GM12873 (cell line): ENCODE measurements at regions not wholly inside any gene's neighbourhood (a gene's known extent, or its start where the extent isn't known, plus 50 kb on each side); places are given as distances from the start of the nearest gene placed in this dataset.

Source experiments
- TF ChIP-seq, protein P1 (sequence below): IDR thresholded peaks from 2 replicates; pipeline ENCODE4 v1.5.1; 2012; ENCODE audit warnings: low read depth, mild to moderate bottlenecking, moderate library complexity, low read length, control low read depth; ENCODE audit not compliant: insufficient read depth; ENCODE audit errors: missing control alignments

DNA sequence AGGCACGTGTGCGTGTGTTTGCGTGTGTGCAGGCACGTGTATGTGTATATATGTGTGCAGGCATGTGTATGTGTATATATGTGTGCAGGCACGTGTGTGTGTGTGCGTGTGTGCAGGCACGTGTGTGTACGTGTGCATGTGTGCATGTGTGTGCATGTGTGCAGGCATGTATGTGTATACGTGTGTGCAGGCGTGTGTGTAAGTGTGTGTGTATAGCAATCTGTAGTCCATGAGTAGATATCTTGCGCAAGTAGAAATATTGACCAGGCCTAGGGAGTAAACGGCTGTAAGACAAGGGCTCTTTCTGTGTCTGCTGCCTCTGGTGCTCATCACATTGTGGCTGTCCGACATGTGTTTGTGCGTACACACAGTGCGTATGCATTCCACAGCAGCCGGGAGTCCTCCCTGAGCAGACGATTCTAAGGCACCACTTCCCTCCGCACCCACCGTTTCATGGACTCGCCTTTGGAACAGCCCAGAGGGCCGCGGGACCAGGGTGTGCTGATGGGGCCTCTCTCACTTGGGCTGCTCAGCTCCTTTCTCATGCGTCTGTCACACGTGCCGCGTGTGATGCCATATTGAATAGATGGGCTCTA, 167.6 kb downstream of the ERMARD start:
- TF ChIP-seq, protein P1, sequence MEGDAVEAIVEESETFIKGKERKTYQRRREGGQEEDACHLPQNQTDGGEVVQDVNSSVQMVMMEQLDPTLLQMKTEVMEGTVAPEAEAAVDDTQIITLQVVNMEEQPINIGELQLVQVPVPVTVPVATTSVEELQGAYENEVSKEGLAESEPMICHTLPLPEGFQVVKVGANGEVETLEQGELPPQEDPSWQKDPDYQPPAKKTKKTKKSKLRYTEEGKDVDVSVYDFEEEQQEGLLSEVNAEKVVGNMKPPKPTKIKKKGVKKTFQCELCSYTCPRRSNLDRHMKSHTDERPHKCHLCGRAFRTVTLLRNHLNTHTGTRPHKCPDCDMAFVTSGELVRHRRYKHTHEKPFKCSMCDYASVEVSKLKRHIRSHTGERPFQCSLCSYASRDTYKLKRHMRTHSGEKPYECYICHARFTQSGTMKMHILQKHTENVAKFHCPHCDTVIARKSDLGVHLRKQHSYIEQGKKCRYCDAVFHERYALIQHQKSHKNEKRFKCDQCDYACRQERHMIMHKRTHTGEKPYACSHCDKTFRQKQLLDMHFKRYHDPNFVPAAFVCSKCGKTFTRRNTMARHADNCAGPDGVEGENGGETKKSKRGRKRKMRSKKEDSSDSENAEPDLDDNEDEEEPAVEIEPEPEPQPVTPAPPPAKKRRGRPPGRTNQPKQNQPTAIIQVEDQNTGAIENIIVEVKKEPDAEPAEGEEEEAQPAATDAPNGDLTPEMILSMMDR = no peak

DNA sequence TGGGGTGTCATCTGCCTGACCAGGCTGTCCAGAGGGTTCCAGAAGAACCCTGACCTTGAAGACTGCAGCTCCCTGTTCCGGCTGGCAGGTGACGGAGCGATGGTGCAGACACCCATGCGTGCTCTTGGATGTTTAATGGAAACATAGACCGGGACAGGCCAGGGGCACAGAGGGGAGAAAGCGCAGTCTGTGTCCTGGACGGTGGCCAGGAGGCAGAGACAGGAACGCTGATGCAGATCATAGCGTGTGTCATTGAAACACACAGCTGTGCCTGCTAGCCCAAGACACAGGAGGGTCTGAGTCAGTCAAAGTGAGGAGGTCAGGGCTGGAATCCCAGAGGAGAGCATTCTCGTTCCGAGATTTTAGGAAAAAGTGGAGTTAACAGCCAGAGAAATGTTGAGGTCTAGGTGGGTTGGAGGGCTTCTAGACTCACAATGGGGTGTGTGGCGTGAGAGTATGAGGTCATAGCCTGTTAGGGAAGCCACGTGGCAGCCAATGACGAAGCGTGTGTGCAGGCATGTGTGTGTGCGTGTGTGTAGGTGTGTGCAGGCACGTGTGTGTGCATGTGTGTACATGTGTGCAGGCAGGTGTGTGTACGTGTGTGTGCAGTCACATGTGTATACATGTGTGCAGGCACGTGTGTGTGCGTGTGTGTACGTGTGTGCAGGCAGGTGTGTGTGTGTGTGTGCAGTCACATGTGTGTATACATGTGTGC, 167.0 kb downstream of the ERMARD start:
- TF ChIP-seq, protein P1 = no peak

DNA sequence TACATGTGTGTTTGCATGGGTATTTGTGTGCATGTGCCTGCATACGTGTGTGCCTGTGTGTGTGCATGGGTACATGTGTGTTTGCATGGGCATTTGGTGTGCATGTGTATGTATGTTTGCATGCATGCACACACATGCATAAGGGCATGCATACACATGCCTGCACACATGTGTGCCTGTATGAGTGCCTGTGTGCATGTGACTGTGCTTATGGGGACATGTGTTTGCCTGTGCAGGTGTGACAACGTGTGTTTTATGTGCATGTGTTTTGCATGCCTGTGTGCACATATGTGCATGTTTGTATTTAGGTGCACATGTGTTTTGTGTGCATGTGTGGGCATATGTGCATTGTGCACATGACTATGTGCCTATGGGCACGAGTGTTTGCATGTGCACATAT, 165.7 kb downstream of the ERMARD start:
- TF ChIP-seq, protein P1 = no peak

DNA sequence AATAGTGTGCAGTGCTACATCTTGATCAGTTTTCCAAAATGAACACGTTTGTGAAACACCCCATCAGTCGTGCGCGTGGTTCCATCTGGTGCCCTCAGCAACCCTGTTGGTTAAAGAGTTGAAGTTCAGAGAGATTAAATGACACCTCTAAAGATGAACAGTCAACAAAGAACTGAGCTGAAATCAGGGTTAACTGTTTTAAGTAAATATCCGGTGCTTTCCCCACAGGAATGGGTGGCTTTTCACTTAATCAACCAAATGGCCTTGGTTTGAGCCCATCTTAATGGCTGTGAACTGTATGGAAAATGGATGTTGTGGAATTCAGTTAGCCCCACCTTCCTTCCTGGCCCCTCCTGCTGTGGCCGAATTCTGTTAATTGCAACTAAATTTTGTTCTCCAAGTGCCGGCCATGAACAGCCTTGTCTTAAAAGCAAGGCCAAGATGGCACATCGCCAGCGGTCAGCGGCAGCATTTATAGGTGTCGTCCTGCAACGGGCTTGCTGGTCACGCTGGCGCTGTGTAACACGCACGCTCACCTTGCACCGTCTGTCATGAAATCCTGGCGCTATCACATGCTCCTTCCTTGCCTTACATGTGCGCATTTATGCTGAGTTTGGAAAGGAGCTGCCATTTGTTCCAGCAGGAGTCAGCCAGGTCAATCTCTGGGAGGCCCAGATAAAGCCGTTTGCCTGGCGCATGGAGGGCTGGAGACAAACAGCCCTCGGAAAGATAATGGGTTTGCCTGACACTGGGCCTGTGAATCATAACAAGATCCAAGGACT, 164.5 kb downstream of the ERMARD start:
- TF ChIP-seq, protein P1 = no peak

DNA sequence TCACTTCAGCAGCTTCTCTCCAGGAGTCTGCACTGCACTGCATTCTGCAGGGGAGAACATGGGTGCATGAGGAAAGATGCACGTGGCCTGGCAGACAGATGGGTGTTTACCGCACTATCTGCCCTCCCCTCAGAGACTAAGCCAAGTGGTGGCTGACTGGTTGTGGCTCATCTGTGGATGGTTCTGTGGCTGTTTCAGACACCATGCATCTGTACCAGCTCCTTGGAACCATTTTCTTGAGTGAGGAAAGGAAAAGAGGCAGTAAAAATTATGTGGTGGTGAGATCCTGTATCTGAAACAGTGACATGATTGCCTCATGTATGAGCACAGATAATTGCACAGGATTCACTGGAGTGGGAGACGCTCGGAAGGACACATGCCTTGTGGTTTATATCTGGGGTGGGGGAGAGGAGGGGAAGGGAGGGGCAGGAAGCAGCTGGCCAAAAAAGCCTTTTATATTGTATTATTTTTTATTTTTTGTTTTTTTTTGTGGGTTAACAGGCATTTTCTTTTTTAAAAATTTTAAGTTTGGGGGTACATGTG, 161.7 kb downstream of the ERMARD start:
- TF ChIP-seq, protein P1 = no peak

DNA sequence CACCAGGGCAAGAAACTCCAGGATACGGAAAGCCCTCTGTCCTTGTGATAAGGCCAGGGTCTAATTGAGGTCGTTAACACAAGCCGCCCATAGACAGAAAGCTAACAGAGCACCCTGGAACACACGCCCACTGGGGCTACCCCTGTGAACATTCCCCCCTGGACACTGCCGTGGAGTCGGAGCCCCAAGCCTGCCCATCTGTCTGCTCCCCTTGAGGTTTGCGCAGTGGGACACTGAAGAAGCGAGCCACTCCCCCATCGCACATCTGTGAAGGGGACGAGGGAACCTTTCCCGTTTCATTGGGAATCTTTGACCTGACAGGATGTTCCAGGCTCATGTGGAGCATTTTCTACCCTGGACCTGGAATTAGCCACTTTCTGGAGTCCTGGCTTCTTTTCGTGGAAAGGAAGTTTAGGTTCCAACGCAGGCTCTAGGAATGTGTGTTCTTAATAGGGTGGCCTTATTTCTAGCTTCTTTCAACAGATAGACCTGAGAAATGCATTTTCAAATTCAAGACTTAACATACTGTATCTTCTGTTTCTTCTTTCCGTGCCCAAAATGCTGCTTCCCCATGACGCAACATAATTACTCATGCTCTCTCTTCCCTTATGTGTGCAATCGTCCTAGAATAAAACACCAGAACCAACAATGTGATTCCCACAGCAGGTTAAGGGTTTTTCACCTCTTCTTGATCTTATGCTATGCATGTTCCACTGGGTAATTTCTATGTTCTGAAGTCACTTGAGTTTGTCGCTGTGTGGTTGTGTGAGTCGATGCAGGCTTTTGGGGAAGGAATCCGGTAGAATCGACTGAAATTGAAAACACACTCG, 161.1 kb downstream of the ERMARD start:
- TF ChIP-seq, protein P1 = no peak
